ENCODE measurements at regions not wholly inside any gene's neighbourhood (a gene's known extent, or its start where the extent isn't known, plus 50 kb on each side); places are given as distances from the start of the nearest gene placed in this dataset.

DNA sequence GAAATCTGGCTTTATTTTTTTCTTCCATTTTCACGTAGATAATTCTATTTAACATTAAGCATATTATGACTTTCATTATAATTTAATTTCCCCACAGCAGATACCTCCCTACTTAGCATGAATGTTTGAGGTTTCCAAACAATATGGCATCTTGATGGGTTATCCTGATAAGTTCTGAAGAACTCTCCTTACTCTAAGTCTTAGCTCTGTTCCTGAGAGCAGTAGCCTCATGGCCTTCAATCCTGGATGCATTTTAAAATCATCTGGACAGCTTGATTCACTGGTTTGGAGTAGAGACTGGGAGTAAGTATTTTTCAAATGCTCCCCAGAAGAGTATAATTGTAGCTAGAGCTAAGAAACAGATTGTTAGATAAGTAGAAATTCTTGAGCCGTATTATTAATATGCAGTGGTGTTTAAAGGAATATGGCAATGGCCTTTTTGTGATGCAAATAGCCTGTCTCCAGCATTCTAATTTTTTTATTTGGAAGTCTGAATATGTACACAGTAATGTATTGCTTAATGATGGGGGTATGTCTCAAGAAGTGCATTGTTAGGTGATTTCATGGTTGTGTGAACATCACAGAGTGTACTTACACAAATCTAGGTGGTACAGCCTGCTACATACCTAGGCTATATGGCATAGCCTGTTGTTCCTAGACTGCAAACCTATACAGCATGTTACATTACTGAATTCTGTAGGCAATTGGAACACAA lies 110.5 kb upstream of the EEF1E1 start:
- Histone ChIP-seq H3K27ac (replicated peaks) (no peak overlapping the region), H3K4me3 (replicated peaks; ENCODE audit: insufficient read depth, low read length) (no peak overlapping the region), H3K27me3 (ENCODE audit: insufficient read depth, poor library complexity, severe bottlenecking) (peaks cover 7% of the 10 kb centered on the region)
- DNase-seq (ENCODE audit: low read depth in 1 of 2, low spot score in 1 of 2), result no peak
- TF ChIP-seq POLR2AphosphoS5 (IDR thresholded peaks at IDR 0.05; ENCODE audit: low read depth) (no peak), SPI1 (IDR thresholded peaks at IDR 0.05; ENCODE audit: borderline replicate concordance, low read depth) (no peak), CTCF (IDR thresholded peaks at IDR 0.05; ENCODE audit: insufficient read depth, low read length) (no peak), GABPA (IDR thresholded peaks at IDR 0.05; ENCODE audit: low read depth) (no peak)
- TF ChIP-seq, protein P1, sequence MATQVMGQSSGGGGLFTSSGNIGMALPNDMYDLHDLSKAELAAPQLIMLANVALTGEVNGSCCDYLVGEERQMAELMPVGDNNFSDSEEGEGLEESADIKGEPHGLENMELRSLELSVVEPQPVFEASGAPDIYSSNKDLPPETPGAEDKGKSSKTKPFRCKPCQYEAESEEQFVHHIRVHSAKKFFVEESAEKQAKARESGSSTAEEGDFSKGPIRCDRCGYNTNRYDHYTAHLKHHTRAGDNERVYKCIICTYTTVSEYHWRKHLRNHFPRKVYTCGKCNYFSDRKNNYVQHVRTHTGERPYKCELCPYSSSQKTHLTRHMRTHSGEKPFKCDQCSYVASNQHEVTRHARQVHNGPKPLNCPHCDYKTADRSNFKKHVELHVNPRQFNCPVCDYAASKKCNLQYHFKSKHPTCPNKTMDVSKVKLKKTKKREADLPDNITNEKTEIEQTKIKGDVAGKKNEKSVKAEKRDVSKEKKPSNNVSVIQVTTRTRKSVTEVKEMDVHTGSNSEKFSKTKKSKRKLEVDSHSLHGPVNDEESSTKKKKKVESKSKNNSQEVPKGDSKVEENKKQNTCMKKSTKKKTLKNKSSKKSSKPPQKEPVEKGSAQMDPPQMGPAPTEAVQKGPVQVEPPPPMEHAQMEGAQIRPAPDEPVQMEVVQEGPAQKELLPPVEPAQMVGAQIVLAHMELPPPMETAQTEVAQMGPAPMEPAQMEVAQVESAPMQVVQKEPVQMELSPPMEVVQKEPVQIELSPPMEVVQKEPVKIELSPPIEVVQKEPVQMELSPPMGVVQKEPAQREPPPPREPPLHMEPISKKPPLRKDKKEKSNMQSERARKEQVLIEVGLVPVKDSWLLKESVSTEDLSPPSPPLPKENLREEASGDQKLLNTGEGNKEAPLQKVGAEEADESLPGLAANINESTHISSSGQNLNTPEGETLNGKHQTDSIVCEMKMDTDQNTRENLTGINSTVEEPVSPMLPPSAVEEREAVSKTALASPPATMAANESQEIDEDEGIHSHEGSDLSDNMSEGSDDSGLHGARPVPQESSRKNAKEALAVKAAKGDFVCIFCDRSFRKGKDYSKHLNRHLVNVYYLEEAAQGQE (IDR thresholded peaks at IDR 0.05; ENCODE audit: insufficient replicate concordance, low read depth), result no peak

DNA sequence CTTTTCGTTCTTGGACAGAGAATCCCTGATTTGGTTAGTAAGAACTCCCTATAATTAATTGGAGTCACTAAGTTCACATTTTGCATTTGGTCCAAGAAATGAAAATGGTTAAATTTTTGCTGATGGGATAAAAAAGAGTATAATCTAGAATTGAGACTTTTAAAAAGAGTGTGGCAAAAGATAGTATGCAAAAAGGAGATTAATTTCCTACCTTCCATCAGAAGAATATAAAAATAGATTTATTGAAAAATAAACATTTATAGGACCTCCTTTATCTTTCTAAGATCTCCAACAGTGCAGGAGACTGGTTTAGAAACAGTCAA lies 105.5 kb upstream of the EEF1E1 start:
- H3K4me3 ChIP-seq (replicated peaks; ENCODE audit: insufficient read depth, low read length), result no peak overlapping the region
- no peak for DNase-seq (ENCODE audit: low read depth in 1 of 2, low spot score in 1 of 2)
- TF ChIP-seq, protein P1 (IDR thresholded peaks at IDR 0.05; ENCODE audit: insufficient replicate concordance, low read depth), result no peak
- TF ChIP-seq GABPA (IDR thresholded peaks at IDR 0.05; ENCODE audit: low read depth) (no peak), SPI1 (IDR thresholded peaks at IDR 0.05; ENCODE audit: borderline replicate concordance, low read depth) (no peak), CTCF (IDR thresholded peaks at IDR 0.05; ENCODE audit: insufficient read depth, low read length) (no peak), POLR2AphosphoS5 (IDR thresholded peaks at IDR 0.05; ENCODE audit: low read depth) (no peak)

DNA sequence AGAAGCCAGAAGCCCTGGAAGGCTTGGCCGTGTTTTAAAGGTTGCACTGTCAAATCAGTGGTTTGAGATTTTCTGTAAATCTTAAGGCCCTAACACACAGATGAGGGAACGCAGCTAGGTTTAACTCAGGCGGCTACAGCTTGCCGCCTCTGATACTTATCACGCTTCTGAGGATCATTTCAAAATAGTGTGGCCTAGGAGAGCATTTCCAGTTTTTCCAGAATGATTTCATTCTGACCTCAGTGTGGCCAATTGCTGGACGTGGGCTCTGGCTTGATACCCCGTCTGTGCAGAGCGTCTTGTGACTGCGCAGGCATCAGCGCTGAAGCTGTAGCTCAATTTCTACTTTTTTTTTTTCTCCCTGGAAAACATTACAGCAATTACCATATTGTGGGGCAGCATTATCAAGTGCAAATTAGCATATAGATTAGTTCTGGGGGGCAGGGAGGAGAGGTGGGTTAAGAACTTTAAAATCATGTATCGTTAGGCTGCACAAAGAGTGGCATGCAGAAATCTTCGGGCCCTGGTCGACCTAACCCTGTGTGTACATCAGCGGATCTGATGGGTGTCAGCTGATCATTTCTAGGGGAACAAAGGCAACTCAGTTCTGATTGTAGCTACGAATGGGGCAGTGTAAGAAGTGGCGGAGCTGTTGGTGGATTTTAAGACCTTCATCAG lies 105.0 kb upstream of the EEF1E1 start:
- Histone ChIP-seq H3K4me3 (replicated peaks; ENCODE audit: insufficient read depth, low read length) (no peak overlapping the region), H3K27me3 (ENCODE audit: insufficient read depth, poor library complexity, severe bottlenecking) (no peaks in the 10 kb centered on the region), H3K27ac (replicated peaks) (no peak overlapping the region)
- DNase-seq (ENCODE audit: low read depth in 1 of 2, low spot score in 1 of 2), result no peak
- TF ChIP-seq CTCF (IDR thresholded peaks at IDR 0.05; ENCODE audit: insufficient read depth, low read length) (no peak), POLR2AphosphoS5 (IDR thresholded peaks at IDR 0.05; ENCODE audit: low read depth) (no peak), GABPA (IDR thresholded peaks at IDR 0.05; ENCODE audit: low read depth) (no peak), SPI1 (IDR thresholded peaks at IDR 0.05; ENCODE audit: borderline replicate concordance, low read depth) (no peak)
- TF ChIP-seq, protein P1 (IDR thresholded peaks at IDR 0.05; ENCODE audit: insufficient replicate concordance, low read depth), result no peak

More for the DNA sequence above, 105.5 kb upstream of the EEF1E1 start:
- H3K27me3 ChIP-seq (ENCODE audit: insufficient read depth, poor library complexity, severe bottlenecking), result peaks cover 3% of the 10 kb centered on the region
- H3K27ac ChIP-seq (replicated peaks), result no peak overlapping the region

Measured in HL-60 (cell line).